Cardiac muscle cell (in vitro differentiated cells and primary cell): ENCODE measurements at regions not wholly inside any gene's neighbourhood (a gene's known extent, or its start where the extent isn't known, plus 50 kb on each side); places are given as distances from the start of the nearest gene placed in this dataset.

Experiments used
- DNase-seq, 2 donors: peaks; one replicate each; pipeline versions ENCODE4 v3.0.0 to v3.0.0-alpha.2; 2010 to 2017; ENCODE audit warnings: low read depth in 1 of 2, low spot score in 1 of 2
- H3K27ac ChIP-seq: fragments of 200-600 bp; sonication (generic); 2 replicates; pipeline ENCODE4 v1.5.1; 2016
- H3K27me3 ChIP-seq: fragments of 200-600 bp; sonication (generic); 2 replicates; pipeline ENCODE4 v1.6.0; 2016; ENCODE audit warnings: control low read depth
- H3K36me3 ChIP-seq: fragments of 200-600 bp; sonication (generic); 2 replicates; pipeline ENCODE4 v1.5.1; 2016; ENCODE audit warnings: control low read depth
- H3K4me1 ChIP-seq: fragments of 200-600 bp; sonication (generic); 2 replicates; pipeline ENCODE4 v1.8.1; 2017; ENCODE audit warnings: low read depth, mild to moderate bottlenecking, mixed run types
- H3K4me3 ChIP-seq: fragments of 200-600 bp; sonication (generic); 2 replicates; pipeline ENCODE4 v1.5.1; 2016; ENCODE audit warnings: mild to moderate bottlenecking
- H3K9me3 ChIP-seq: fragments of 200-600 bp; sonication (generic); 2 replicates; pipeline ENCODE4 v1.5.1; 2017; ENCODE audit warnings: low read depth, mild to moderate bottlenecking, control low read depth
- CTCF ChIP-seq: IDR thresholded peaks from 2 replicates; pipeline ENCODE4 v1.5.1; 2012; ENCODE audit warnings: low read depth, mild to moderate bottlenecking, low read length

GRCh38 chr3:1852950-1853349, 245.7 kb upstream of the CNTN4 start:
- no peak for TF ChIP-seq CTCF
- no peaks in the 10 kb centered on the region for H3K4me1 ChIP-seq

GRCh38 chr3:1855841-1856240, 242.8 kb upstream of the CNTN4 start:
- TF ChIP-seq CTCF = no peak
- Histone ChIP-seq H3K9me3 (no peaks in the 10 kb centered on the region), H3K4me3 (no peak overlapping the region), H3K36me3 (no peaks in the 10 kb centered on the region), H3K27ac (no peak overlapping the region), H3K27me3 (no peaks in the 10 kb centered on the region), H3K4me1 (no peaks in the 10 kb centered on the region)
- DNase-seq = no peak

More at GRCh38 chr3:1852950-1853349, 245.7 kb upstream of the CNTN4 start:
- DNase-seq = no peak
- Histone ChIP-seq H3K27me3 (no peaks in the 10 kb centered on the region), H3K27ac (no peak overlapping the region), H3K36me3 (no peaks in the 10 kb centered on the region), H3K4me3 (no peak overlapping the region), H3K9me3 (no peaks in the 10 kb centered on the region)

- H3K27me3 ChIP-seq = no peaks in the 10 kb centered on the region
- H3K4me3 ChIP-seq = no peak overlapping the region
- no peaks in the 10 kb centered on the region for H3K36me3 ChIP-seq
- H3K27ac ChIP-seq = no peak overlapping the region
- no peaks in the 10 kb centered on the region for H3K4me1 ChIP-seq
- TF ChIP-seq CTCF = no peak
- DNase-seq = no peak
- H3K9me3 ChIP-seq = no peaks in the 10 kb centered on the region
Observed at GRCh38 chr3:1870738-1871137, 227.9 kb upstream of the CNTN4 start.

- no peak for DNase-seq
- Histone ChIP-seq H3K27me3 (no peaks in the 10 kb centered on the region), H3K36me3 (no peaks in the 10 kb centered on the region), H3K9me3 (no peaks in the 10 kb centered on the region), H3K4me3 (no peak overlapping the region), H3K4me1 (no peaks in the 10 kb centered on the region), H3K27ac (no peak overlapping the region)
- no peak for TF ChIP-seq CTCF
Observed at GRCh38 chr3:1883534-1883933, 215.1 kb upstream of the CNTN4 start.

- Histone ChIP-seq H3K36me3 (no peaks in the 10 kb centered on the region), H3K27ac (no peak overlapping the region), H3K27me3 (no peaks in the 10 kb centered on the region), H3K4me3 (no peak overlapping the region), H3K9me3 (no peaks in the 10 kb centered on the region), H3K4me1 (no peaks in the 10 kb centered on the region)
- no peak for DNase-seq
- no peak for TF ChIP-seq CTCF
Observed at GRCh38 chr3:1892459-1892858, 206.2 kb upstream of the CNTN4 start.

GRCh38 chr3:1902416-1902815, 196.2 kb upstream of the CNTN4 start:
- no peaks in the 10 kb centered on the region for H3K27me3 ChIP-seq
- TF ChIP-seq CTCF = no peak

More at GRCh38 chr3:1902416-1902815, 196.2 kb upstream of the CNTN4 start:
- H3K9me3 ChIP-seq = no peaks in the 10 kb centered on the region
- H3K4me3 ChIP-seq = no peak overlapping the region
- no peaks in the 10 kb centered on the region for H3K4me1 ChIP-seq
- no peak overlapping the region for H3K27ac ChIP-seq
- no peaks in the 10 kb centered on the region for H3K36me3 ChIP-seq
- no peak for DNase-seq
